GM12878 (cell line): ENCODE measurements at regions not wholly inside any gene's neighbourhood (a gene's known extent, or its start where the extent isn't known, plus 50 kb on each side); places are given as distances from the start of the nearest gene placed in this dataset.

ENCODE experiments used
- ATAC-seq: fragments of 200-7000 bp; cut with Tn5 transposase; 3 replicates; pipeline ENCODE4 v1.9.1; 2020; ENCODE audit warnings: mild to moderate bottlenecking, moderate library complexity
- BruUV-seq: library from RNA; stranded (reverse); fragments of 400-500 nt; replicated peaks from 2 replicates; lab custom pipeline; 2021; lab: Mats Ljungman, UMichigan
- CTCF ChIA-PET: fragments of 300-600 bp; sonication (Branson Sonifier 250); formaldehyde crosslinking; extraction: SDS; loops from one replicate; lab custom pipeline; 2021; ENCODE audit warnings: inconsistent platforms; lab: Yijun Ruan, JAX
- POLR2A ChIA-PET: fragments of 350-600 bp; formaldehyde crosslinking; extraction: SDS; loops from one replicate; lab custom pipeline; 2021; ENCODE audit warnings: inconsistent platforms; lab: Charles Lee
- RAD21 ChIA-PET: fragments of 300-600 bp; sonication (Branson Sonifier 250); formaldehyde crosslinking; loops from one replicate; lab custom pipeline; 2023; ENCODE audit warnings: antibody characterized with exemption; ENCODE audit not compliant: unreplicated experiment; lab: Charles Lee
- SMC1A ChIA-PET: fragments of 300-600 bp; sonication (Branson Sonifier 250); formaldehyde crosslinking; loops from one replicate; lab custom pipeline; 2023; ENCODE audit not compliant: unreplicated experiment, uncharacterized antibody; lab: Charles Lee
- DNase-seq: peaks from one replicate; pipeline ENCODE4 v3.0.0-alpha.2; 2011; ENCODE audit warnings: low read depth, low spot score
- FAIRE-seq: peaks from 3 replicates; lab custom pipeline; 2011; peaks lifted over from hg19 to GRCh38; lab: Jason Lieb, UNC
- H2AFZ ChIP-seq: 2 replicates; pipeline ENCODE4 v1.6.0; 2011; ENCODE audit warnings: low read depth, low read length, control low read depth; ENCODE audit not compliant: control insufficient read depth
- H3K27ac ChIP-seq: 2 replicates; pipeline ENCODE4 v1.5.1; 2011; ENCODE audit warnings: control low read depth; ENCODE audit not compliant: control insufficient read depth, insufficient read depth
- H3K27me3 ChIP-seq, 2 experiments: replicated peaks in 1 of 2; 2 replicates each; pipeline versions ENCODE4 v1.6.0 to v1.6.1; 2011; ENCODE audit warnings: low read length in 1 of 2; ENCODE audit not compliant: control insufficient read depth in 2 of 2, insufficient read depth in 2 of 2
- H3K36me3 ChIP-seq, 2 experiments: 2 replicates each; pipeline ENCODE4 v1.5.1; 2011; ENCODE audit warnings: low read length in 1 of 2; ENCODE audit not compliant: control insufficient read depth in 2 of 2, insufficient read depth in 2 of 2
- H3K4me1 ChIP-seq: 2 replicates; pipeline ENCODE4 v1.6.1; 2011; ENCODE audit warnings: mild to moderate bottlenecking, low read length, moderate library complexity, mixed read lengths; ENCODE audit not compliant: control insufficient read depth, insufficient read depth
- H3K4me2 ChIP-seq: 2 replicates; pipeline ENCODE4 v1.6.0; 2011; ENCODE audit warnings: control low read depth; ENCODE audit not compliant: control insufficient read depth, insufficient read depth
- H3K4me3 ChIP-seq: fragments of 200-600 bp; sonication (generic); 2 replicates; pipeline ENCODE4 v1.5.1; 2016
- H3K79me2 ChIP-seq: 2 replicates; pipeline ENCODE4 v1.6.0; 2011; ENCODE audit warnings: low read length; ENCODE audit not compliant: control insufficient read depth, insufficient read depth
- H3K9ac ChIP-seq: 2 replicates; pipeline ENCODE4 v1.8.0; 2011; ENCODE audit warnings: low read length, control low read depth, mixed read lengths; ENCODE audit not compliant: control insufficient read depth, insufficient read depth
- H3K9me3 ChIP-seq: replicated peaks from 3 replicates; pipeline ENCODE4 v1.5.1; 2011; ENCODE audit warnings: mild to moderate bottlenecking, low read length; ENCODE audit not compliant: control insufficient read depth, insufficient read depth
- H4K20me1 ChIP-seq: 2 replicates; pipeline ENCODE4 v1.6.0; 2011; ENCODE audit not compliant: control insufficient read depth, insufficient read depth
- CBX3 ChIP-seq: fragments of 200-600 bp; sonication (generic); IDR thresholded peaks from 2 replicates; pipeline ENCODE4 v1.6.1; 2016; ENCODE audit warnings: low read depth, borderline replicate concordance
- HSF1 ChIP-seq: fragments of 150-350 bp; IDR thresholded peaks from 2 replicates; pipeline ENCODE4 v1.6.1; 2014; ENCODE audit warnings: mild to moderate bottlenecking, low read depth, low read length
- IRF4 ChIP-seq: IDR thresholded peaks from 2 replicates; pipeline ENCODE4 v1.6.1; 2011; ENCODE audit warnings: low read depth, low read length
- JUND ChIP-seq: IDR thresholded peaks from 2 replicates; pipeline ENCODE4 v1.6.1; 2012; ENCODE audit warnings: low read depth, mild to moderate bottlenecking, low read length, improper control_type of control experiment, moderate library complexity
- NFIC ChIP-seq: IDR thresholded peaks from 2 replicates; pipeline ENCODE4 v1.6.1; 2012; ENCODE audit warnings: low read depth, mild to moderate bottlenecking, inconsistent platforms, low read length, moderate library complexity
- PAX5 ChIP-seq: IDR thresholded peaks from 2 replicates; pipeline ENCODE4 v1.6.1; 2011; ENCODE audit warnings: low read depth, low read length, borderline replicate concordance
- RAD51 ChIP-seq: fragments of 450-650 bp; IDR thresholded peaks from 2 replicates; pipeline ENCODE4 v1.6.1; 2016; ENCODE audit warnings: moderate library complexity, mild to moderate bottlenecking, inconsistent platforms
- RBBP5 ChIP-seq: fragments of 200-600 bp; sonication (generic); conservative IDR thresholded peaks from 2 replicates; pipeline ENCODE4 v1.6.1; 2016
- RCOR1 ChIP-seq: conservative IDR thresholded peaks from 2 replicates; pipeline ENCODE4 v1.6.1; 2012; ENCODE audit warnings: low read depth, low read length, improper control_type of control experiment
- RFX5 ChIP-seq: IDR thresholded peaks from 2 replicates; pipeline ENCODE4 v1.6.1; 2011; ENCODE audit warnings: low read depth, low read length, improper control_type of control experiment
- SMC3 ChIP-seq: IDR thresholded peaks from 2 replicates; pipeline ENCODE4 v1.6.1; 2011; ENCODE audit warnings: low read length, improper control_type of control experiment, borderline replicate concordance
- SPI1 ChIP-seq: IDR thresholded peaks from 2 replicates; pipeline ENCODE4 v1.6.1; 2011; ENCODE audit warnings: low read depth, mild to moderate bottlenecking, low read length, moderate library complexity, borderline replicate concordance; ENCODE audit not compliant: insufficient read depth
- SRF ChIP-seq, 2 experiments: IDR thresholded peaks; 2 replicates each; pipeline ENCODE4 v1.6.1; 2011; ENCODE audit warnings: low read depth in 2 of 2, low read length in 2 of 2, mild to moderate bottlenecking in 1 of 2, moderate library complexity in 1 of 2
- TARDBP ChIP-seq: IDR thresholded peaks from 2 replicates; pipeline ENCODE4 v1.6.1; 2016; ENCODE audit warnings: borderline replicate concordance
- TBL1XR1 ChIP-seq: IDR thresholded peaks from 2 replicates; pipeline ENCODE4 v1.6.1; 2012; ENCODE audit warnings: low read depth, low read length, improper control_type of control experiment
- ZNF207 ChIP-seq: fragments of 450-650 bp; IDR thresholded peaks from 2 replicates; pipeline ENCODE4 v1.6.1; 2014; ENCODE audit warnings: antibody characterized with exemption, mild to moderate bottlenecking, borderline replicate concordance
- ZNF24 ChIP-seq: fragments of 450-650 bp; IDR thresholded peaks from 2 replicates; pipeline ENCODE4 v1.6.1; 2017; ENCODE audit warnings: antibody characterized with exemption, mild to moderate bottlenecking
- WGBS: methylation state at CpG from one replicate; pipeline ENCODE4 v1.1.6; 2016; ENCODE audit warnings: low lambda C conversion rate; ENCODE audit not compliant: insufficient replicate concordance, insufficient coverage; ENCODE audit errors: missing lambda C conversion rate; 5-methylcytosine and 5-hydroxymethylcytosine counted together
- in situ Hi-C: fragments of 300-500 bp; cut with MboI; formaldehyde crosslinking; loops from 9 replicates; pipeline ENCODE4 v1.14.3; 2018; ENCODE audit warnings: mixed read lengths
- intact Hi-C: fragments of 100-400 bp; cut with micrococcal nuclease; formaldehyde crosslinking; loops from one replicate; pipeline ENCODE4 v1.14.2; 2022; ENCODE audit not compliant: unreplicated experiment
- TF ChIP-seq, protein P1 (sequence below): fragments of 450-650 bp; IDR thresholded peaks from 2 replicates; pipeline ENCODE4 v1.6.1; 2017; ENCODE audit warnings: mild to moderate bottlenecking, moderate library complexity
- TF ChIP-seq, protein P2 (sequence below): IDR thresholded peaks from 2 replicates; pipeline ENCODE4 v1.6.1; 2011; ENCODE audit warnings: borderline replicate concordance, low read depth, mild to moderate bottlenecking, moderate library complexity, mixed read lengths, low read length; ENCODE audit not compliant: insufficient read depth; ENCODE audit errors: extremely low read length

GRCh38 chr22:47858773-47859306, 1096.4 kb downstream of the TBC1D22A start (continued):
- TF ChIP-seq, protein P1, sequence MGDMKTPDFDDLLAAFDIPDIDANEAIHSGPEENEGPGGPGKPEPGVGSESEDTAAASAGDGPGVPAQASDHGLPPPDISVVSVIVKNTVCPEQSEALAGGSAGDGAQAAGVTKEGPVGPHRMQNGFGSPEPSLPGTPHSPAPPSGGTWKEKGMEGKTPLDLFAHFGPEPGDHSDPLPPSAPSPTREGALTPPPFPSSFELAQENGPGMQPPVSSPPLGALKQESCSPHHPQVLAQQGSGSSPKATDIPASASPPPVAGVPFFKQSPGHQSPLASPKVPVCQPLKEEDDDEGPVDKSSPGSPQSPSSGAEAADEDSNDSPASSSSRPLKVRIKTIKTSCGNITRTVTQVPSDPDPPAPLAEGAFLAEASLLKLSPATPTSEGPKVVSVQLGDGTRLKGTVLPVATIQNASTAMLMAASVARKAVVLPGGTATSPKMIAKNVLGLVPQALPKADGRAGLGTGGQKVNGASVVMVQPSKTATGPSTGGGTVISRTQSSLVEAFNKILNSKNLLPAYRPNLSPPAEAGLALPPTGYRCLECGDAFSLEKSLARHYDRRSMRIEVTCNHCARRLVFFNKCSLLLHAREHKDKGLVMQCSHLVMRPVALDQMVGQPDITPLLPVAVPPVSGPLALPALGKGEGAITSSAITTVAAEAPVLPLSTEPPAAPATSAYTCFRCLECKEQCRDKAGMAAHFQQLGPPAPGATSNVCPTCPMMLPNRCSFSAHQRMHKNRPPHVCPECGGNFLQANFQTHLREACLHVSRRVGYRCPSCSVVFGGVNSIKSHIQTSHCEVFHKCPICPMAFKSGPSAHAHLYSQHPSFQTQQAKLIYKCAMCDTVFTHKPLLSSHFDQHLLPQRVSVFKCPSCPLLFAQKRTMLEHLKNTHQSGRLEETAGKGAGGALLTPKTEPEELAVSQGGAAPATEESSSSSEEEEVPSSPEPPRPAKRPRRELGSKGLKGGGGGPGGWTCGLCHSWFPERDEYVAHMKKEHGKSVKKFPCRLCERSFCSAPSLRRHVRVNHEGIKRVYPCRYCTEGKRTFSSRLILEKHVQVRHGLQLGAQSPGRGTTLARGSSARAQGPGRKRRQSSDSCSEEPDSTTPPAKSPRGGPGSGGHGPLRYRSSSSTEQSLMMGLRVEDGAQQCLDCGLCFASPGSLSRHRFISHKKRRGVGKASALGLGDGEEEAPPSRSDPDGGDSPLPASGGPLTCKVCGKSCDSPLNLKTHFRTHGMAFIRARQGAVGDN, result no peak
- no peak for TF ChIP-seq SPI1
- TF ChIP-seq ZNF207, result no peak
- TF ChIP-seq NFIC, result no peak
- TF ChIP-seq RBBP5, result no peak

DNA sequence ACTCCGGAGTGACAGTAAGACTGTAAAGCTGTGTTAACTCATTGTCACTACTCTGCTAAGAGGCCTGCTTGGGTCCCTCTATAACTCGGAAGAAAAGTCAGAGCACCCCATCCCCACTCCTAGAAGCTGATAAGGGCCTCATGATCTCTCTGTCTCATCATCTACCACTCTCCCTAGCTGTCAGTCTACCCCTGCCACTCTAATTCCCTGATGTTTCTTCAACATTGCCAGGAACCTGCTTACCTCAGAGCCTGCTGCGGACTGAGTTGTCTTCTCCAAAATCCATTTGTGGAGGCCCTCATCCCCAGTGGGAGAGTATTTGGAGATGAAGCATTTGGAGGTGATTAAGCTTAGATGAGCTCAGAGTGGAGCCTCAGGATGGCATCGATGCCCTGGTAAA, 1092.2 kb downstream of the TBC1D22A start:
- SMC1A ChIA-PET, result interaction anchor here (1.4 to 1.6 kb wide), 2 partner anchors 12 to 14 kb away, joined by 3 to 5 read pairs; no protein-coding TSS in a partner anchor
- DNase-seq (no peak), FAIRE-seq (no peak), ATAC-seq (no peak)
- RAD21 ChIA-PET, result no interaction called here
- WGBS, result 23% methylated on average over 4 of the region's 4 CpGs
- CTCF ChIA-PET, result no interaction called here
- no peak overlapping the region for H3K4me3 ChIP-seq
- H4K20me1 ChIP-seq, result no peaks in the 10 kb centered on the region
- POLR2A ChIA-PET, result no interaction called here
- no peak overlapping the region for H3K9ac ChIP-seq
- H3K4me2 ChIP-seq, result no peak overlapping the region
- no peaks in the 10 kb centered on the region for H3K36me3 ChIP-seq
- H3K27me3 ChIP-seq, result no peaks in the 10 kb centered on the region
- no TSS peak for BruUV-seq
- H3K27ac ChIP-seq, result no peak overlapping the region
- TF ChIP-seq PAX5, result no peak
- TF ChIP-seq RFX5, result no peak
- no peak for TF ChIP-seq ZNF24
- TF ChIP-seq SMC3, result no peak
- no peak for TF ChIP-seq TBL1XR1
- TF ChIP-seq, protein P2, sequence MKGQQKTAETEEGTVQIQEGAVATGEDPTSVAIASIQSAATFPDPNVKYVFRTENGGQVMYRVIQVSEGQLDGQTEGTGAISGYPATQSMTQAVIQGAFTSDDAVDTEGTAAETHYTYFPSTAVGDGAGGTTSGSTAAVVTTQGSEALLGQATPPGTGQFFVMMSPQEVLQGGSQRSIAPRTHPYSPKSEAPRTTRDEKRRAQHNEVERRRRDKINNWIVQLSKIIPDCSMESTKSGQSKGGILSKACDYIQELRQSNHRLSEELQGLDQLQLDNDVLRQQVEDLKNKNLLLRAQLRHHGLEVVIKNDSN, result no peak
- no peak for TF ChIP-seq TARDBP
- no peak for TF ChIP-seq RCOR1
- no peak for TF ChIP-seq IRF4
- TF ChIP-seq CBX3, result no peak
- no peak for TF ChIP-seq RAD51
- no peak for TF ChIP-seq JUND
- TF ChIP-seq HSF1, result no peak
- no peak for TF ChIP-seq SRF (IDR thresholded peaks at IDR 0.05; ENCODE audit: low read depth in 2 of 2, low read length in 2 of 2)
- H3K9me3 ChIP-seq, result no peaks in the 10 kb centered on the region; the same call in 2 of the 3 replicates
- intact Hi-C loops (no loop called here), in situ Hi-C loops (no loop called here)
- H3K79me2 ChIP-seq, result no peaks in the 10 kb centered on the region
- no peak overlapping the region for H2AFZ ChIP-seq
- H3K4me1 ChIP-seq, result no peaks in the 10 kb centered on the region
